GM19455 (cell line): ENCODE measurements at regions not wholly inside any gene's neighbourhood (a gene's known extent, or its start where the extent isn't known, plus 50 kb on each side); places are given as distances from the start of the nearest gene placed in this dataset.
"Not testable (repeated sequence)": the region's sequence is repeated elsewhere in the genome, so short reads cannot be mapped to it uniquely, and the experiment has no call there.

Source experiments
- ATAC-seq: cut with Tn5 transposase; IDR thresholded peaks from one replicate; pipeline ENCODE4 v1.9.1; 2021; ENCODE audit not compliant: unreplicated experiment

DNA sequence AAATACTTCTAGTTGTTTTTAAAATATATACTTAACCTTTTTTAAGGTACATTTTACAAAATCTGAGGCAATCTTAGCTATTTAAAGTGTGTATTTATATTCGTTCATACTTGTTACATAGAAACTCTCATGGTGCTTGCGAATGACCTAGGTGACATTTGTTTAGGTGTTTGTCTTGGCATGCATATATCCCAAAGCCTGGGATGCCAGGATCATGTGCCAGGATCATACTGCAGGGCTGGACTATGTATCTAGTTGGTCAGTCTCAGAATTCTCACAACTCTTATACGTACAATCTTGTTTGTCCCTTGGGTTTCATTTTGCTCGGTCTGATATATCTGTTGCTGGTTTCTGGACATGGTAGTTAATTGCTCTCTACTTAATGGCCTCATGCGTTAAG, 109.9 kb upstream of the WIPF3 start:
- not testable (repeated sequence) for ATAC-seq

DNA sequence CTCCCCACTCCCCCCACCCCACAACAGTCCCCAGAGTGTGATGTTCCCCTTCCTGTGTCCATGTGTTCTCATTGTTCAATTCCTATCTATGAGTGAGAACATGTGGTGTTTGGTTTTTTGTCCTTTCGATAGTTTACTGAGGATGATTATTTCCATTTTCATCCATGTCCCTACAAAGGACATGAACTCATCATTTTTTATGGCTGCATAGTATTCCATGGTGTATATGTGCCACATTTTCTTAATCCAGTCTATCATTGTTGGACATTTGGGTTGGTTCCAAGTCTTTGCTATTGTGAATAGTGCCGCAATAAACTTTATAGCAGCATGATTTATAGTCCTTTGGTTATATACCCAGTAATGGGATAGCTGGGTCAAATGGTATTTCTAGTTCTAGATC, 106.6 kb upstream of the WIPF3 start:
- not testable (repeated sequence) for ATAC-seq

DNA sequence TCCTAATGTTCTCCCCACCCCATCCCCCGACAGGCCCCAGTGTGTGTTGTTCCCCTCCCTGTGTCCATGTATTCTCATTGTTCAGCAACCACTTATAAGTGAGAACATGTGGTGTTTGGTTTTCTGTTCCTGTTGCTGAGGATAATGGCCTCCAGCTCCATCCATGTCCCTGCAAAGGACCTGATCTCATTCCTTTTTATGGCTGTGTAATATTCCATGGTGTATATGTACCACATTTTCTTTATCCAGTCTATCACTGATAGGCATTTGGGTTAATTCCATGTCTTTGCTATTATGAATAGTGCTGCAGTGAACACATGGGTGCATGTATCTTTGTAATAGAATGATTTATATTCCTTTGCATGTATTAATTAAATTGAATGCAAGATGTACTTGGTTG, 104.8 kb upstream of the WIPF3 start:
- ATAC-seq = not testable (repeated sequence)

DNA sequence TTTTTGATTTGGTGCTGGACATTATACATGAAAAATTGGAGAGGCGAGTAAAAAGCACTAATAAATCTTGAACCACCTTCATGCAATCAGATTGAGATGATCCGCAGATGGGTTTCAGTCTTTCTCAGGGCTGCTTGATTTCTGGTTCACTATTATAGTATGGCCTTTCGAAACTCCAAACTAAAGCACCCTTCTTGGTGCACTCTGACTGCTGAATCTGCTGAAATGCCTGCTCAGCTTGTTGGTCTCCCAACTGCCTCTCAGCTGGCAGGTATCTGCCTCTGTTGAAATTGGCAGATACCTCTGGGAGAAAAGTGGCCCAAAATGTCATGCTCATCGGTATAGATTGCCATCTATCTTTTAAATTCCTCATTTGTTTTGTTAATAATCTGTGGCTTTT, 102.5 kb upstream of the WIPF3 start:
- ATAC-seq = not testable (repeated sequence)

DNA sequence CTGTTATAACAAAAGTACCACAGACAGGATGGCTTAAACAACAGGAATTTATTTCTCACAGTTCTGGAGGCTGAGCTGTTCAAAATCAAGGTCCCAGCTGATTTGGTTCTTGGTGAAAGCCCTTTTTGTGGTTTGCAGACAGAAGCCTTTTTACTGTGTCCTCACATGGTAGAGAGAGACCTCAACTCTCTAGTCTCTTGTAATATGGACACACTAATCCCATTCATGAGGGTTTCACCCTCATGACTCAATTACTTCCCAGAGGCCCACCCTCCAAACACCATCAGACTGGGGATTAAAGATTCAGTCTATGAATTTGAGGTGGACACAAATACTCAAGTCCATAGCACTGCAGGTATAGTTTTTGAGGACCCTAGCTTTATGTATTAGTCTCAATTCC, 97.3 kb upstream of the WIPF3 start:
- ATAC-seq = not testable (repeated sequence)

DNA sequence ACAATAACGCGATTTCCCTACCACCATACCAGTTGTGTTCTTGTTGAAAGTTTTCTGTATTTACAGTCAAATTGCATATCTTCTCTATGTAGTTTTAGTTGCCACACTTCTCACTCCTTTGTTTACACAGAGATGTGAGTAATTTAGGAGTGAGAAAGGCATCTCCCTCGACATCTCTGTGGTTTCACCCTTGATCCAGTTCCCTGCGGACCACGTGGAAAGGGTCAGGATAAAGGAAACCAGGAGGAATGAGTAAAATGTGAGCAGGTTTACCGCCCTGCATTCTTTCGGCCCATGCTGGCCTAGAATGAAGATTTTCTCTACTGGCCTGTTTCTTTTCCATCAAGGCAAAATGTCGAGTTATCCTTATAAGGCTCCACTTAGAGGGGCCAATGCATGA, 83.2 kb upstream of the WIPF3 start:
- ATAC-seq = not testable (repeated sequence)

DNA sequence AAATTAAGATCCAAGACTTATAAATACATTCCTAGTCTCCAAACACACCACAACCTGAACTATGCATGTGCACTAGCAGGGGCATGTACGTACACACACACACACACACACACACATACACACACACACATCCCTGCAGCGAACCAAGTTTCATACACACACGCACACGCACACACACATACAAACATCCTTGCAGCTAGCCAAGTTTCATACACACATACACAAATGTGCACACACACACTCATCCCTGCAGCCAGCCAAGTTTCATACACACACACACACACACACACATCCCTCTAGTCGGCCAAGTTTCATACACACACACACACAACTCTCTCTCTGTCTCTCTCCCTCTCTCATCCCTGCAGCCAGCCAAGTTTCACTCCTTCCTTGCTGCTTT, 82.7 kb upstream of the WIPF3 start:
- ATAC-seq = no peak

DNA sequence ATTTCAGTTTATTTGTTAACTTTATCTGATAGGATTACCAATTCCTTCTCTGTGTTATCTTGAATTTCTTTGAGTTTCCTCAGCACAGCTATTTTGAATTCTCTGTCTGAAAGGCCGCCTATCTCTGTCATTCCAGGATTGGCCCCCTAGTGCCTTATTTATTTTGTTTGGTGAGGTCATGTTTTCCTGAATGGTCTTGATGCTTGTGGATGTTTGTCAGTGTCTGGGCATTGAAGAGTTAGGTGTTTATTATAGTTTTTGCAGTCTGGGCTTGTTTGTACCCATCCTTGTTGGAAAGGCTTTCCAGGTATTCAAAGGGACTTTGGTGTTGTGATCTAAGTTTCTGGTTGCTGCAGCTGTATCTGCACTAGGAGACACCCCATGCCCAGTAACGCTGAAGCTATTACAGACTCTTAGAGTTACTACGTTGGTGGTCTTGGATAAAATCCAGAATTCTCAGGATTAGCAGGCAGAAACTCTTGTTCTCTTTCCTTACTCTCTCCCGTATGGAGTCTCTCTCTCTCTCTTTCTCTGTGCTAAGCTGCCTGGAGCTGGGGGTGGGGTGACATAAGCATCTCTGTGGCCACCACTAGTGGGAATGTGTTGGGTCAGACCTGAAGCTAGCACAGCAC, 76.7 kb upstream of the WIPF3 start:
- ATAC-seq = not testable (repeated sequence)

DNA sequence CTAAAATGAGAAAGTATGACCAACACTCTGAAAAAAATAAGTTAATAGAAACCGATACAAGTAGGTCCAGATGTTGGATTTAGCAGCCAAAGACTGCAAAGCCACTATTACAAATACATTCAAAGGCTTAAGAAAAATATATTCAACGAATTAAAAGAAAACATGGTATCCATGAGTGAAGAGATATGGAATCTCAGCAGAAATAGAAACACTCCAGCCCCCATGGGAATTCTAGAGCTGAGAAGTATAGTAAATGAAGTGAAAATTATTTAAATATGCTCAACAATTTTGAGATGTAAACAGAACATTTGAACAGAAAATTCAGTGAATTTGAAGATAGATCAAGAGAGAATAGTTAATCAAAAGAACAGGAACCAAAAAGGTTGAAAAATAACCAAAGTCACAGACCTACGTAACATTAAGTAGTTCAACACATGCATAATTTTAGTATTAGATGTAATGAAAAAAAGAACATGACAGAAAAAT, 72.0 kb upstream of the WIPF3 start:
- ATAC-seq = no peak

DNA sequence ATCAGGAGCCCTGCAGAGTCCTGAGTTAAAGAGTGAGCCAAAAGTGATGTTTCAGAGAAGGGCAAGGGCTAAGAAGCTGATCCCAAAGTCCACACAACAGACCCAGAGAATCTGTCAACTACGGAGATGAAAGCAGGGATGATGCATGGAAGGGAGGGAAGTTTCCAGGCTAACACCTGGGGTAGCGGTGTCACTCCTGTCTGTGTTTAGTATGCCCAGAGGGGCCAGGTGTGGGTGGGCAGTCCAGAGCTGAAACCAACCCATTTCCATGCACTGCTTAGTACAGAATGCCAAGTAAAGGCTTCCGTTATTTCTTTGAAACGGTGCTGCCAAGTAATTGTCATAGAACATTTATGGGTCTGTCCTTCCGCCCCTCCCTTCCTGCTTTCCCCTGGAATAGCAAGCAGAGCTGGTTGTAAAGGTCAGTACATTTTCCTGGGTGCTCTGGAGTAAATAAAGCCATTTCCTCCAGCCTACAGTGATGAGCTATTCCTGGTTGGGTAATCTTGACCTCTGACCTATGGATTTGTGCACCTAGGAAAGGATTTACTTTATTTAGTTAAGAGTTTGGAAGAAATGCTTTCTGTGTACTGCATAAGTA, 58.6 kb upstream of the WIPF3 start:
- not testable (repeated sequence) for ATAC-seq

DNA sequence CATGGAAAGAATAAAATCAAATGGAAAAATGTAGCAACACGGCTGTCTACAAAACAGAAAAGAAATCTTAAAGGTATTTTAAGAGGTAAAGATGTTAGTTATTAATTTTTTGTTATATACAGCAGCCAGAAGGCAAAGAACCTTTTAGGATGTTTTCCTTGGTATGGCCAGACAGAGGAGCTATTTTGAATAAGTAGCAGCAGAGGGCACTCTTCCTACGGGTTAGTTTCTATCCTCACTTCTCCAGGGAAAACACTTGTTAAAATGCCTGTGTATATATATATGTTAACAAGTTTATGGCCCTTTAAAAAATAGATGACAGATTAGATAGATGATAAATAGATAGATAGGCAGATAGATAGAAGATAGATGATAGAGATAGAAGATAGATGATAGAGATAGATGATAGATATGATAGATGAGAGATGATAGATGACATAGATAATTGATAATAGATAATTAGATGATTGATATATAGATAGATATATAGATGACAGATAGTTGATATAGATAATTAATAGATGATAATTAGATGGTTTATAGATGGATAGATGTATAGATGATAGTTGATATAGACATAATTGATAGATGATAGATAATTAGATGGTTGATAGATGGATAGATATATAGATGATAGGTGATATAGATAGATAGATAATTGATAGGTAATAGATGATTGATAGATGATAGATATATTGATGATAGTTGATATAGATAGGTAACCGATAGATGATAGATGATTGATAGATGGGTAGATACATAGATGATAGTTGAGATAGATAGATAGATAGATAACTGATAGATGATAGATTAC, 57.8 kb upstream of the WIPF3 start:
- ATAC-seq = no peak

DNA sequence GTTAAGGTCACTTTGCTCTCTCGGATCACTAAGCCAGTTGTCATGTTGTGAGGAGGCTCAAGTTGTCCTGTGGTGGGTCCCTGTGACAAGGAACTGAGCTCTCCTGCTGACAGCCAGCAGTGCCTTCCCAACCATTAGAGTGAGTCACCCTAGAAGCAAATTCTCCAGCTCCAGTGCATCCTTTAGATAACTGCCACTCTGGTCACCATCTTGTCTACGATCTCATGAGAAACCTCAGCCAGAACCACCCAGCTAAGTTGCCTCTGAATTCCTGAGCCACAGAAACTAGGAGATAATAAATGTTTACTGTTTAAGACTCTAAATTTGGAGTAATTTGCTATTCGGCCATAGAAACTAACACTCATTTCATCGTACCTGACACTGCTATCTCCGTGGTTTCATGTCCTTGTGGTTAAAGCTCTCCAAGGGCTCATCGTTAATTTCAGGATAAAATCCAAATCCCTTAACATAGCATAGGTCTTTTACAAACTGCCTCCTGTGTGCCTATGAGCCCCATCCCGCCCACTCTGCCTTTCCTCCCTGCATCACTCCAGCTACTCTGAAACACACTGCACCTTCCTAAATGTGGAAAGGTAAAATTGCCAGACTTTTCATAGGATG, 56.5 kb upstream of the WIPF3 start:
- ATAC-seq = no peak

DNA sequence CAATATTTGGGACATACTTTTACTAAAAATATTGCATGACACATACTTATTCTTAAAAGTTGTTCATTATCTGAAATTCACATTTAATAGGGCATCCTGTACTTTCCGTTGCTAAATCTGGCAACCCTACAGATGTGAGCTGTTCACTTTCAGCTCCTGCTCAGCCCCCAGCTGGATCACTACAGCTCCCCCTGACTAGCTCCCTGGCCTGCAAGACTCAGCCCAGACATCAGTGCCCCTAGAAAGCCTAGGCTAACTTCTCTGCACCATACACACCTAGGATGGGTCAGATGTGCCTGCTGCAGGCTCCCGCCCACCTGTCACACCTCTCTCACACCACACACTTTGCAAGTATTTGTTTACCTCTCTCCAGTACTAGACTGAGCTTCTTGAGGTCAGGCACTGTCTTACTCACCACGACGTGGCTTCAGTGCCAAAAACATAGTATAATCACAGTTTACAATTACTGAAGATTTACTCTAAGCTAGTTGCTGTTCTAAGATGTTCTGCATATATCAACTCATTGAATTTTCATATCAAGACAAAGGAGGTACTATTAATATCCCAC, 55.9 kb upstream of the WIPF3 start:
- not testable (repeated sequence) for ATAC-seq

DNA sequence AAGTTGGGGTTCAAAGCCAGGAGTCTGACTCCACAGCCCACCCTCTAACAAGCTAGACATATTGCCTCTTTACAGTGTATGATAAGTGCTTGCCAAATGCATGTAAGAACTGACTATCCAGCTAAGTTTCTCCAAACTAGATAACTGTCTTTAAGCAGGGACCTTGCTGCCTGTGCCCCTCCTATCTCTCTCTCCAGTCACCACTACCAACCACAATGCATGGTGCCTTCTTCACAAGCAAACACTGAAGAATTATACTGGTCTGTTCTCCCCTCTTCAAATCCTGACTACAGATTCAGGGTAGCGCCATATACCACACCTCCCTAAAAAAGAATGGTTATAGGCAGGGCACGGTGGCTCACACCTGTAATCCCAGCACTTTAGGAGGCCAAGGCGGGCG, 55.3 kb upstream of the WIPF3 start:
- not testable (repeated sequence) for ATAC-seq

DNA sequence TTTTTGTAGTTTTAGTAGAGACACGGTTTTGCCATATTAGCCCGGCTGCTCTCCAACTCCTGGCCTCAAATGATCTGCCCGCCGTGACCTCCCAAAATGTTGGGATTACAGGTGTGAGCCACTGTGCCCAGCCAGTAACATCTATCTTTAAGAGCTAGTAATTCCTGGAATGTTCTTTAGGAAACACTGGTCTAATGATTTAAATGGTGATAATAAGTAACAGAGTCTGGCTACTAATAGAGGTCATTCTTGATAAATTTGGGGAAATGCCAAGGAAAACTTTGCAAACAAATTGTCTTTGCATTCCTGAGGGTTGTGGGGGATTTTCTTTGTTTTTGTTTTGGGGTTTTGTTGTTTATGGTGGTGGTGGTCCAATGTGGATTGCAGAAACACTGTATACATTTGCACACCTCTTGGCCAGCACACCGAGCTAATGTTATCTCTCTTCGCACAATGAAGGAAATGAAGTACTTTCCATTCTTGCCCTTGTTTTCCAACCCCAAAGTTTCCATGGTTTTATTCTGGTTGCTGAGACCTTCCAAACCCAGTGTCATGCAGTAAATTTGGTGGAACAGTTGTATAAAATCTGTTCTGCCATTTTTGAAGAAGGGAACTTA, 51.3 kb upstream of the WIPF3 start:
- no peak for ATAC-seq
